ENCODE measurements at regions not wholly inside any gene's neighbourhood (a gene's known extent, or its start where the extent isn't known, plus 50 kb on each side); places are given as distances from the start of the nearest gene placed in this dataset.

GRCh38 chr4:136301749-136302495, 1230.4 kb downstream of the PCDH18 start:
- no peak for TF ChIP-seq CTCF (IDR thresholded peaks at IDR 0.05; ENCODE audit: low read depth, low read length, poor library complexity, severe bottlenecking)
- no peak for TF ChIP-seq EZH2phosphoT487 (IDR thresholded peaks at IDR 0.05; ENCODE audit: borderline replicate concordance, low read length)
